ENCODE measurements at regions not wholly inside any gene's neighbourhood (a gene's known extent, or its start where the extent isn't known, plus 50 kb on each side); places are given as distances from the start of the nearest gene placed in this dataset.
"Not testable (repeated sequence)": the region's sequence is repeated elsewhere in the genome, so short reads cannot be mapped to it uniquely, and the experiment has no call there.

GRCh38 chr12:34108405-34108803 is 86.1 kb downstream of the ALG10 start:
- WGBS, 2 donors, result 23 to 47% methylated on average over 15 to 22 of the region's 24 CpGs
- DNase-seq (no peak), ATAC-seq (no peak)
- Histone ChIP-seq H3K4me3 (no peak overlapping the region), H3K9me3 (no peaks in the 10 kb centered on the region), H3K27me3 (no peaks in the 10 kb centered on the region), H3K27ac (no peak overlapping the region), H3K36me3 (replicated peaks in 1 of 2; ENCODE audit: insufficient read depth in 1 of 2, low read depth in 2 of 2) (no peaks in the 10 kb centered on the region), H3K4me1 (no peaks in the 10 kb centered on the region)
- TF ChIP-seq POLR2A (IDR thresholded peaks at IDR 0.05) (no peak), CTCF (IDR thresholded peaks at IDR 0.05) (no peak)
- intact Hi-C loops (cut with DNase I), result no loop called here

DNA sequence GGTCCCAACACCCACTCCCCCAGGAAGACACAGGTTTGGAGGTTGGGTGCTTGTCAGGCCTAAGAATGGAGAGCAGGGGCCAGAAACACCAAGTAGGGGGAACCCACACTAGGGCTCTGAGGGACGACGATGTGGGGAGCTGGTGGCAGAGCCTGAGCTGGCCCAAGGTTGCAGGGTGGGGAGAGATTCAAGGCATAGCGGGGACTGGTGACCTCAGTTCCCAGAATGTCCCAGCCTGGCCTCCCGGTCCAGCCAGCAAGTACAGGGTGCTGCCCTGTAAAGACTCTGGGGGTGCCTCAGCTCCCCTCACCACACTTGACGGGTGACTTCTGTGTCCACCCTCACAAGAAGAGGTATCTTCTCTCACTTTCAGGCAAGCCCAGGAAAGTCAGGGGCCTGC is 86.7 kb downstream of the ALG10 start:
- 73 to 80% methylated on average over 4 to 5 of the region's 5 CpGs for WGBS, 2 donors
- ATAC-seq, result no peak
- Histone ChIP-seq H3K4me1 (no peaks in the 10 kb centered on the region), H3K9me3 (no peaks in the 10 kb centered on the region), H3K4me3 (no peak overlapping the region), H3K36me3 (replicated peaks in 1 of 2; ENCODE audit: insufficient read depth in 1 of 2, low read depth in 2 of 2) (no peaks in the 10 kb centered on the region), H3K27me3 (no peaks in the 10 kb centered on the region), H3K27ac (no peak overlapping the region)
- DNase-seq, result no peak
- intact Hi-C loops (cut with DNase I), result no loop called here
- TF ChIP-seq CTCF (IDR thresholded peaks at IDR 0.05), result no peak
- TF ChIP-seq POLR2A (IDR thresholded peaks at IDR 0.05), result no peak

DNA sequence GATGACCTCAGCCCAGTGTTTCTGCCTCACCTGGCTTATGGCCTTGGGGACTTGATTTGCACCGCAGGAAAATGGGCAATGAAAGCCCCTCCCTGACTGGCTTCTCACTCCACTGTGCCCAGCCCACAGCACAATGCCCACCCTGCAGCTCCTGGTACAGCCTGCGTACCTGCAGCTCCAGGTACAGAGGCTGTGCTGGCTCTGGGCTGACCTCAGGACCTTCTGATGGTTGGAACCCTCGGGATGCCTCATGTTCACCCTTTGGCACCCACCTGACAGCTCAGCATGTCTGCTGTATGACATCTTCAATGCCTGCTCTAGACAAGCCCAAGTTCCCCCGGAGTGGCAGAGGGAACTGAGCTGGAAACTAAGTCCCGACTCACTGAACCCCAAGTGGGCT is 87.1 kb downstream of the ALG10 start:
- Histone ChIP-seq H3K36me3 (replicated peaks in 1 of 2; ENCODE audit: insufficient read depth in 1 of 2, low read depth in 2 of 2) (no peaks in the 10 kb centered on the region), H3K4me3 (no peak overlapping the region), H3K27ac (no peak overlapping the region), H3K27me3 (no peaks in the 10 kb centered on the region), H3K9me3 (no peaks in the 10 kb centered on the region), H3K4me1 (no peaks in the 10 kb centered on the region)
- TF ChIP-seq CTCF (IDR thresholded peaks at IDR 0.05), result no peak
- no peak for TF ChIP-seq POLR2A (IDR thresholded peaks at IDR 0.05)
- ATAC-seq (no peak), DNase-seq (no peak)
- WGBS, 2 donors, result 63 to 66% methylated on average over 4 to 5 of the region's 5 CpGs
- intact Hi-C loops (cut with DNase I), result no loop called here

DNA sequence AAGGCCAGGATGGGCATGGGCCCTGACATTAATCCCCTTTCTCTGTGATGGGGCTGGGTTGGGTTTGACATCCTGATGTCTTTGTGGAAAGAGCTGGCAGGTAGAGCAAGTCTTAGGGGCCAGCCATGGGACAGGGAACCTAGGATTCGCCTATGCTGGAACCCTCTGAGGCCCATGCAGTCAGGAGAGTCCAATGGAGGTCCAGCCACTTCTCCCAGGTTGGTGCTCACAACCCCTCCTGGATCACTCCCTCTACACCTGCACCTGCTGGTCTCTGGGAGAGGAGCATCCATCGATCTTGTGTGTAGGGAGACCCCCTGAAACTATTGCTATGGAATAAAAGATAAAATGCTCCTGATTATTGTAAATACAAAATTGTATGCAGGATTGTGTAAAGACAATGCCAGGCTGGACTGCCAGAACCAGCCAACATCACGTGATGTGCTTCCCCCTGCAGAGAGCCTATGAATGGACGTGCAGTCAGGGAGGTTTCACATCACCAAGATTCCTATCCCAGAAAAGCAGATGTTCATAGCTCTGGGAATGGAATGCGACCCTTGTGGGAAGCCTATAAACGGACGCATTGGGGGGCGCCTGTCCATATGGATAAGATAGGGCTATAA is 87.7 kb downstream of the ALG10 start:
- intact Hi-C loops (cut with DNase I); H3K4me1 ChIP-seq; H3K36me3 ChIP-seq (replicated peaks in 1 of 2; ENCODE audit: insufficient read depth in 1 of 2, low read depth in 2 of 2); DNase-seq; H3K27me3 ChIP-seq; H3K9me3 ChIP-seq; H3K4me3 ChIP-seq; H3K27ac ChIP-seq; ATAC-seq: not testable (repeated sequence)
- WGBS, 2 donors, result 50 to 62% methylated on average over 8 of the region's 8 CpGs

DNA sequence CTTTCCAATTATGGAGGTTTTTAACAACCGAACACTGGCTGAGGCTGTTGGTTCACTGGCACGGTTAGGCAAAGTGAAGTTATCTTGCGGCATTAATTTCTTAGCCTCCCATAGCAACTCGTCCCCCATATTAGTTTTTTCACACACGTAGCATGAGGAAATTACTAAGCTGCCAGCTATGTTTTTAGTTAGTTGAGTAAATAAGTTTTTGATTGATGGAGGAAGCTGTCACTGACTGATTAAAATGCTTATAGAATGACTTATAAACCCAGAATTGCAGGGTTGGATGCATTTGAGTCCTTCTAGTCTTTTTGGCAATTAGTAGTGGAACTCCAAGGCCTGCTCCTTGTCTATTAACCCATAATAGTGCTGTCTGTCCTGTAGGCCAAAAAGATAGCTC is 97.1 kb downstream of the ALG10 start:
- Histone ChIP-seq H3K4me3 (no peak overlapping the region), H3K4me1 (no peaks in the 10 kb centered on the region), H3K36me3 (replicated peaks in 1 of 2; ENCODE audit: insufficient read depth in 1 of 2, low read depth in 2 of 2) (no peaks in the 10 kb centered on the region), H3K27ac (no peak overlapping the region), H3K27me3 (no peaks in the 10 kb centered on the region), H3K9me3 (no peaks in the 10 kb centered on the region)
- TF ChIP-seq CTCF (IDR thresholded peaks at IDR 0.05), result no peak
- no peak for TF ChIP-seq POLR2A (IDR thresholded peaks at IDR 0.05)
- intact Hi-C loops (cut with DNase I), result no loop called here
- WGBS, 2 donors, result 60 to 70% methylated on average over 5 of the region's 5 CpGs
- DNase-seq, result no peak
- no peak for ATAC-seq

Measured in body of pancreas (tissue), 4 donors.